H1 (cell line): ENCODE measurements at regions not wholly inside any gene's neighbourhood (a gene's known extent, or its start where the extent isn't known, plus 50 kb on each side); places are given as distances from the start of the nearest gene placed in this dataset.

Source experiments
- BCL11A ChIP-seq, 2 experiments: IDR thresholded peaks; one replicate each; pipeline ENCODE4 v1.6.1; 2011; ENCODE audit warnings: low read depth in 2 of 2, low read length in 2 of 2, mild to moderate bottlenecking in 2 of 2
- CHD7 ChIP-seq: fragments of 300-600 bp; sonication (generic); IDR thresholded peaks from 2 replicates; pipeline ENCODE4 v1.7.1; 2012; ENCODE audit warnings: low read length, moderate library complexity, mild to moderate bottlenecking, inconsistent platforms; ENCODE audit not compliant: insufficient replicate concordance
- CTBP2 ChIP-seq: IDR thresholded peaks from 2 replicates; pipeline ENCODE4 v1.7.0; 2011; ENCODE audit warnings: borderline replicate concordance, mild to moderate bottlenecking, moderate library complexity, mixed read lengths, low read length; ENCODE audit not compliant: insufficient read depth, insufficient read length
- NANOG ChIP-seq: IDR thresholded peaks from 2 replicates; pipeline ENCODE4 v1.6.1; 2011; ENCODE audit warnings: low read length, low read depth, mild to moderate bottlenecking, inconsistent platforms; ENCODE audit not compliant: insufficient read depth, poor library complexity, severe bottlenecking
- RFX5 ChIP-seq: IDR thresholded peaks from 2 replicates; pipeline ENCODE4 v1.6.1; 2011; ENCODE audit warnings: low read depth, low read length, improper control_type of control experiment, borderline replicate concordance
- TAF7 ChIP-seq: optimal IDR thresholded peaks from 2 replicates; pipeline ENCODE3; 2011; ENCODE audit warnings: low read depth, mild to moderate bottlenecking, inconsistent platforms, low read length, moderate library complexity, borderline replicate concordance
- TBP ChIP-seq: IDR thresholded peaks from 2 replicates; pipeline ENCODE4 v1.6.1; 2011; ENCODE audit warnings: low read depth, low read length, improper control_type of control experiment
- USF2 ChIP-seq: IDR thresholded peaks from 2 replicates; pipeline ENCODE4 v1.6.1; 2011; ENCODE audit warnings: low read length, improper control_type of control experiment

- no peak for TF ChIP-seq CHD7
- no peak for TF ChIP-seq RFX5
- TF ChIP-seq USF2: no peak
- TF ChIP-seq CTBP2: no peak
- TF ChIP-seq NANOG: no peak
- no peak for TF ChIP-seq TBP
- TF ChIP-seq BCL11A (IDR thresholded peaks at IDR 0.05; ENCODE audit: low read depth in 2 of 2, low read length in 2 of 2): no peak
- no peak for TF ChIP-seq TAF7
Observed at GRCh38 chr12:45498645-45499044, 230.9 kb upstream of the ARID2 start (continued).
